Endothelial cell (in vitro differentiated cells): ENCODE measurements at regions not wholly inside any gene's neighbourhood (a gene's known extent, or its start where the extent isn't known, plus 50 kb on each side); places are given as distances from the start of the nearest gene placed in this dataset.

Experiments
- DNase-seq: peaks from one replicate; pipeline ENCODE4 v3.0.0; 2021; ENCODE audit warnings: low spot score
- H3K27ac Mint-ChIP-seq: one replicate; pipeline ENCODE4 v1.8.0; 2021; ENCODE audit warnings: mixed read lengths, inconsistent platforms; ENCODE audit not compliant: unreplicated experiment
- H3K27me3 Mint-ChIP-seq: one replicate; pipeline ENCODE4 v1.8.0; 2021; ENCODE audit warnings: mild to moderate bottlenecking, moderate library complexity, mixed read lengths, inconsistent platforms; ENCODE audit not compliant: unreplicated experiment
- H3K36me3 Mint-ChIP-seq: one replicate; pipeline ENCODE4 v1.8.0; 2021; ENCODE audit warnings: mild to moderate bottlenecking, low read depth, mixed read lengths, inconsistent platforms; ENCODE audit not compliant: unreplicated experiment
- H3K4me1 Mint-ChIP-seq: one replicate; pipeline ENCODE4 v1.8.0; 2021; ENCODE audit warnings: mild to moderate bottlenecking, mixed read lengths, inconsistent platforms; ENCODE audit not compliant: unreplicated experiment
- H3K4me3 Mint-ChIP-seq: one replicate; pipeline ENCODE4 v1.8.0; 2021; ENCODE audit warnings: mild to moderate bottlenecking, mixed read lengths, inconsistent platforms; ENCODE audit not compliant: unreplicated experiment
- H3K9me3 Mint-ChIP-seq: one replicate; pipeline ENCODE4 v1.8.0; 2021; ENCODE audit warnings: mixed read lengths, inconsistent platforms; ENCODE audit not compliant: unreplicated experiment
- TF ChIP-seq, protein P1 (sequence below): fragments of 200-600 bp; sonication (generic); IDR thresholded peaks from one replicate; pipeline ENCODE4 v1.5.0; 2021; ENCODE audit warnings: antibody characterized with exemption; ENCODE audit not compliant: unreplicated experiment

DNA sequence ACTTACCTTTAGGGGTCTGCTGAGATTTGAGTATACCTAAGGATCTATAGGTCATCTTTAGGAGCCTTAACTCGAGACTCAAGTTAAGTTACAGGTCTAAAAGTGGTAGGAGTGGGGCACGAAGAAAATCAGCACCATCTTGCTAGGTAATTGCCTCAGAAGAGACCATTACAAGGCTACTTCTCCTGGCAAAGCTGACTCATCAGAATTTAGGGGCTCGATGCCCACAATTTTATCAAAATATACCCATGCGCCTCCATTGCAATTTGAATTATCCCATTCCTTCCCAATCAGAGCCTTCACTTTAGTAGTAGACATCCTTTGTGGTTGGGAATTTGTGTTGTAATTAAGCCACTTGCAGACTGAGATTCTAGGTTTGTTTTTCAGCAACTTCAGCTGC, 1994.3 kb downstream of the MRPL39 start:
- H3K4me3 Mint-ChIP-seq = no peak overlapping the region
- TF ChIP-seq, protein P1, sequence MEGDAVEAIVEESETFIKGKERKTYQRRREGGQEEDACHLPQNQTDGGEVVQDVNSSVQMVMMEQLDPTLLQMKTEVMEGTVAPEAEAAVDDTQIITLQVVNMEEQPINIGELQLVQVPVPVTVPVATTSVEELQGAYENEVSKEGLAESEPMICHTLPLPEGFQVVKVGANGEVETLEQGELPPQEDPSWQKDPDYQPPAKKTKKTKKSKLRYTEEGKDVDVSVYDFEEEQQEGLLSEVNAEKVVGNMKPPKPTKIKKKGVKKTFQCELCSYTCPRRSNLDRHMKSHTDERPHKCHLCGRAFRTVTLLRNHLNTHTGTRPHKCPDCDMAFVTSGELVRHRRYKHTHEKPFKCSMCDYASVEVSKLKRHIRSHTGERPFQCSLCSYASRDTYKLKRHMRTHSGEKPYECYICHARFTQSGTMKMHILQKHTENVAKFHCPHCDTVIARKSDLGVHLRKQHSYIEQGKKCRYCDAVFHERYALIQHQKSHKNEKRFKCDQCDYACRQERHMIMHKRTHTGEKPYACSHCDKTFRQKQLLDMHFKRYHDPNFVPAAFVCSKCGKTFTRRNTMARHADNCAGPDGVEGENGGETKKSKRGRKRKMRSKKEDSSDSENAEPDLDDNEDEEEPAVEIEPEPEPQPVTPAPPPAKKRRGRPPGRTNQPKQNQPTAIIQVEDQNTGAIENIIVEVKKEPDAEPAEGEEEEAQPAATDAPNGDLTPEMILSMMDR = no peak
- no peak for DNase-seq
- no peaks in the 10 kb centered on the region for H3K36me3 Mint-ChIP-seq
- no peak overlapping the region for H3K27ac Mint-ChIP-seq
- no peaks in the 10 kb centered on the region for H3K9me3 Mint-ChIP-seq
- H3K4me1 Mint-ChIP-seq = no peaks in the 10 kb centered on the region
- no peaks in the 10 kb centered on the region for H3K27me3 Mint-ChIP-seq

DNA sequence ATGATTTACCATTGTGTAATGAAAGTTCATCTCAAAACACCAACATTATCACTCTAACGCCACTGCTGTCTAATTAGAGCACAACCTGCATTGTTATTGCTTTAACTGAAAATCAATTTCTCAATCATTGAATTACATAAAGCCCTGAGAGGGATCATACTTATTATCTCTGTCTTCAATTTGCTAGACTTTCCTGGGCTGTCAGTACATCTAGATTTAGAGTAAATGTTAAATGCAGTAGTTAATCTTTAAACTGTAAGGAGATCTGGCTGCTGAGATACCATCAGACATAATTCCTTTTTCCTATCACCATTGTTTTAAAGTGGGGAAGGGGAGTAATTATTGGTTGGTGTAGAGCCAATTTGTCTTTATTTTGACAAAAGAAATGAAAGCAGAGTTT, 1995.1 kb downstream of the MRPL39 start:
- Mint-ChIP-seq H3K9me3 (no peaks in the 10 kb centered on the region), H3K4me1 (no peaks in the 10 kb centered on the region), H3K27ac (no peak overlapping the region), H3K4me3 (no peak overlapping the region), H3K36me3 (no peaks in the 10 kb centered on the region), H3K27me3 (no peaks in the 10 kb centered on the region)
- TF ChIP-seq, protein P1 = no peak
- no peak for DNase-seq

DNA sequence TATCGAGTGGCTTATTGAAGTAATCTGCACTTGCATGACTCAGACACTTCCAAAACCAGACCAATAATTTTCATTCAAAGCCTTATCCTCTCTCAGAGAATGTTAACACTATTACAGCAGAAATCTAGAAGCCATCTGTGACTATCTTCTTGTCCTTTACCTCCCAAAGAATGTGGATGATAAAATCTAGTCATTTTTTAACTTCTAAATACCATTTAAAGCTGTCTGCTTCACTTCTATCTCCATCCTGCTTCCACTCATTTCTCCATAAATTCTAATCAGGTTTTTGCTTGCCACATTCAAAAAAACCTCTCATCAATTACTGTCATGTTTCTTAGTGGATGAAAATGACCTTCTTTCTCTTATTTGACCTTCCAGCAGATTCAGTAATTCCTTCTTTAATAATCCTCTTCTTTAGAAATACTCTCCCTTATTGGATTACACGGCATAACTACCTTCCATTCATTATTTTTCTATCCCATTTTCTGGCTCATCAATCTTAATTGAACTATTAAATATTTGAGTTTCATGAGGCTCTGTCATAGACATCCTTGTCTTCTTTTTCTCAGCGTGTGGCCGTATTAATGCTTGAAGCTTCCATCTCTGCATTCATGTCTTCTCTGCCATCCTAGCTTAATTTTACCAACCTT, 1999.4 kb downstream of the MRPL39 start:
- Mint-ChIP-seq H3K36me3 (no peaks in the 10 kb centered on the region), H3K9me3 (no peaks in the 10 kb centered on the region), H3K27ac (no peak overlapping the region), H3K27me3 (no peaks in the 10 kb centered on the region), H3K4me3 (no peak overlapping the region), H3K4me1 (no peaks in the 10 kb centered on the region)
- DNase-seq = no peak
- TF ChIP-seq, protein P1 = no peak

DNA sequence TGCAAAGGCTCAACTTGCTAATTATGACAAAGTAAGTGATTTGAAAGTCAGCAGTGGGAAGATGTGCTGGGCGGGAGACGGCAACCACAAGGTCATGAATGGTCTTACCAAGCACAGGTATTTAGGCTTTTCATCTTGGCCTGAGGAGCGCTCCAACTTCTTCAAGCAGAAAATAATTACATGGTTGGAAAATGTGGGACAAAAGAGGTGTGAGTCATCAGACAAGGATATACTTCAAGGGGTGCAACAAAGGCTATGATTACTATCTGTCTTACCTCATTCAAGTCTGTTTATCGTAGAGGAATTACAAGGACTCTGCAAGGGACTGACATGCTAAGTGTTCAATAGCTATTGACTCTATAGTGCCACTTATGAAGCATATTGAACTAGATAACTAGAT, 2005.7 kb downstream of the MRPL39 start:
- no peak overlapping the region for H3K4me3 Mint-ChIP-seq
- H3K4me1 Mint-ChIP-seq = no peaks in the 10 kb centered on the region
- TF ChIP-seq, protein P1 = no peak
- no peak overlapping the region for H3K27ac Mint-ChIP-seq
- DNase-seq = no peak
- H3K9me3 Mint-ChIP-seq = peaks cover 5% of the 10 kb centered on the region
- H3K27me3 Mint-ChIP-seq = no peaks in the 10 kb centered on the region
- H3K36me3 Mint-ChIP-seq = no peaks in the 10 kb centered on the region

DNA sequence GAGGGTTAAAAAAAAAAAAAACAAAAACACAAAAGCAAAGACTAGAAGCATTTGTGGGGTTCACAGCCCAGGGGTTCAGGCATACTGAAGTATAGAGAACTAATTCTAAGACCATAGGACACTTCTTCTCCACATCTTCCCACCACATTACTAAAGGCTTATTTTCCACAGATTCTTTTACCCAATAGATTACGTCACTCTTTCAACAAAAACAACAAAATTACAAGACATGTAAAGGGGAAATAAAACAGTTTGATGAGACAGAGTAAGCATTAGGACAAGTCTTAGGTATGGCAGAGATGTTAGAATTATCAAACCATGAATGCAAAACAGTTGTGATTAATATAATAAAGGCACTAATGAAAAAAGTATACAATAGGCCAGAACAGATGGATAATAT, 2013.7 kb downstream of the MRPL39 start:
- Mint-ChIP-seq H3K4me3 (no peak overlapping the region), H3K9me3 (no peaks in the 10 kb centered on the region), H3K36me3 (no peaks in the 10 kb centered on the region), H3K4me1 (no peaks in the 10 kb centered on the region), H3K27ac (no peak overlapping the region), H3K27me3 (no peaks in the 10 kb centered on the region)
- DNase-seq = no peak
- TF ChIP-seq, protein P1 = no peak
